MCF 10A (cell line): ENCODE measurements at regions not wholly inside any gene's neighbourhood (a gene's known extent, or its start where the extent isn't known, plus 50 kb on each side); places are given as distances from the start of the nearest gene placed in this dataset.

Experiments used
- BruUV-seq: library from RNA; stranded (reverse); fragments of 400-500 nt; replicated peaks from 2 replicates; lab custom pipeline; 2021; lab: Mats Ljungman, UMichigan
- CTCF ChIA-PET: fragments of 300-600 bp; sonication (Branson Sonifier 250); formaldehyde crosslinking; extraction: SDS; loops from one replicate; lab custom pipeline; 2021; ENCODE audit warnings: antibody characterized with exemption, inconsistent platforms; lab: Yijun Ruan, JAX
- POLR2A ChIA-PET: fragments of 300-600, 350-650 bp; sonication (Branson Sonifier 250); formaldehyde crosslinking; extraction: SDS; loops from one replicate; lab custom pipeline; 2020; ENCODE audit warnings: antibody characterized with exemption, inconsistent platforms; lab: Yijun Ruan, JAX
- DNase-seq: peaks from one replicate; pipeline ENCODE4 v3.0.0-alpha.2; 2018; ENCODE audit not compliant: unreplicated experiment
- H3K27ac Mint-ChIP-seq: one replicate; pipeline ENCODE4 v1.8.0; 2022; ENCODE audit warnings: mild to moderate bottlenecking, low read depth, mixed read lengths; ENCODE audit not compliant: unreplicated experiment
- H3K27me3 Mint-ChIP-seq: one replicate; pipeline ENCODE4 v1.8.0; 2022; ENCODE audit warnings: mixed read lengths; ENCODE audit not compliant: insufficient read depth, unreplicated experiment
- H3K36me3 Mint-ChIP-seq: one replicate; pipeline ENCODE4 v1.8.0; 2022; ENCODE audit warnings: mild to moderate bottlenecking, moderate library complexity, mixed read lengths; ENCODE audit not compliant: insufficient read depth, unreplicated experiment
- H3K4me1 Mint-ChIP-seq: one replicate; pipeline ENCODE4 v1.8.0; 2022; ENCODE audit warnings: mixed read lengths; ENCODE audit not compliant: insufficient read depth, unreplicated experiment
- H3K4me3 Mint-ChIP-seq: one replicate; pipeline ENCODE4 v1.8.0; 2022; ENCODE audit warnings: mild to moderate bottlenecking, moderate library complexity, mixed read lengths; ENCODE audit not compliant: unreplicated experiment
- H3K9me3 Mint-ChIP-seq: one replicate; pipeline ENCODE4 v1.8.0; 2022; ENCODE audit warnings: mixed read lengths; ENCODE audit not compliant: unreplicated experiment
- CTCF ChIP-seq: fragments of 200-600 bp; IDR thresholded peaks from one replicate; pipeline ENCODE4 v1.8.0; 2022; ENCODE audit warnings: antibody characterized with exemption, mild to moderate bottlenecking; ENCODE audit not compliant: unreplicated experiment
- intact Hi-C: fragments of 100-400 bp; cut with micrococcal nuclease; formaldehyde crosslinking; loops from 2 replicates; pipeline ENCODE4 v1.14.1; 2022

- ChIA-PET POLR2A (no interaction called here), CTCF (no interaction called here)
- intact Hi-C loops: no loop called here
- Mint-ChIP-seq H3K9me3 (peaks cover 4% of the 10 kb centered on the region), H3K27ac (no peak overlapping the region), H3K36me3 (no peaks in the 10 kb centered on the region), H3K27me3 (no peaks in the 10 kb centered on the region), H3K4me3 (no peak overlapping the region), H3K4me1 (no peaks in the 10 kb centered on the region)
- no peak for TF ChIP-seq CTCF
- no peak for DNase-seq
- BruUV-seq: no TSS peak
Measured at GRCh38 chr9:18371141-18371540, 102.8 kb upstream of the ADAMTSL1 start.

GRCh38 chr9:18371621-18372020 is 102.3 kb upstream of the ADAMTSL1 start:
- Mint-ChIP-seq H3K4me3 (no peak overlapping the region), H3K4me1 (no peaks in the 10 kb centered on the region), H3K9me3 (peaks cover 8% of the 10 kb centered on the region), H3K27ac (no peak overlapping the region), H3K36me3 (no peaks in the 10 kb centered on the region), H3K27me3 (no peaks in the 10 kb centered on the region)
- intact Hi-C loops: no loop called here
- DNase-seq: no peak
- ChIA-PET POLR2A (interaction anchor here (1.2 kb wide), 1 partner anchor 22 kb away, joined by 5 read pairs; no protein-coding TSS in a partner anchor), CTCF (interaction anchor here (0.6 to 0.7 kb wide), 3 partner anchors 117 to 1090 kb away, joined by 3 read pairs; no protein-coding TSS in a partner anchor)
- TF ChIP-seq CTCF: no peak
- no TSS peak for BruUV-seq

- intact Hi-C loops: no loop called here
- TF ChIP-seq CTCF: no peak
- H3K36me3 Mint-ChIP-seq: no peaks in the 10 kb centered on the region
- peak overlapping the region; percentile 83 for H3K27ac Mint-ChIP-seq
- CTCF ChIA-PET: interaction anchor here (0.6 to 0.7 kb wide), 2 partner anchors 81 to 495 kb away, joined by 3 read pairs; no protein-coding TSS in a partner anchor
- peaks cover 8% of the 10 kb centered on the region for H3K9me3 Mint-ChIP-seq
- POLR2A ChIA-PET: interaction anchor here (0.5 to 1.2 kb wide), 6 partner anchors 10 to 998 kb away, joined by 3 to 5 read pairs (median 3); no protein-coding TSS in a partner anchor
- no peaks in the 10 kb centered on the region for H3K27me3 Mint-ChIP-seq
- DNase-seq: peak; percentile 77
- no TSS peak for BruUV-seq
- peaks cover 20% of the 10 kb centered on the region for H3K4me1 Mint-ChIP-seq
- H3K4me3 Mint-ChIP-seq: no peak overlapping the region
Measured at GRCh38 chr9:18379073-18379811, 94.7 kb upstream of the ADAMTSL1 start.

DNA sequence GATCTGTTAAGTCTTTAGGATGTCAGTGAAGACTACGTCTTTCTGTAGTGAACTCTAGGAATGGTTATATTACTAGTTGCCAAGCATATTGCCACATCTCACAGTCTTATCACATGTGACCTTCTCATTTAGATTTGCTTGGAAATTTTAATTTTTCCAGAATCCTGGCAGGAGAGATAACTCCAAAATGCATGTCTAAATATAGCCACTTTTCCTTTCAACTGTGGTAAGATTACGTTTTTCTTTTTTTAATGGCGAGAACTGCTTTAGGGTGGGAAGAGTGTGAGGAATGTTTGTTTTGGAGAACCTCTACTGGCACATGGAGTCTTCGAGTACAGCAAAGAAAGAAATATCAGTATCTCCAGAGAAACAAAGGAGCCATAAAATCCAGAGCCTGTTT is 91.7 kb upstream of the ADAMTSL1 start:
- H3K4me3 Mint-ChIP-seq: no peak overlapping the region
- no peak overlapping the region for H3K27ac Mint-ChIP-seq
- H3K36me3 Mint-ChIP-seq: no peaks in the 10 kb centered on the region
- no TSS peak for BruUV-seq
- H3K27me3 Mint-ChIP-seq: no peaks in the 10 kb centered on the region
- no peak for DNase-seq
- H3K4me1 Mint-ChIP-seq: peaks cover 20% of the 10 kb centered on the region
- CTCF ChIA-PET: no interaction called here
- H3K9me3 Mint-ChIP-seq: no peaks in the 10 kb centered on the region
- POLR2A ChIA-PET: interaction anchor here (0.6 kb wide), 1 partner anchor 592 kb away, joined by 3 read pairs; no protein-coding TSS in a partner anchor
- TF ChIP-seq CTCF: no peak
- intact Hi-C loops: no loop called here
